Brain pericyte (primary cell): ENCODE measurements at regions not wholly inside any gene's neighbourhood (a gene's known extent, or its start where the extent isn't known, plus 50 kb on each side); places are given as distances from the start of the nearest gene placed in this dataset.

Source experiments
- DNase-seq: peaks from one replicate; pipeline ENCODE4 v3.0.0-alpha.2; 2012; ENCODE audit warnings: low read depth, low spot score

DNA sequence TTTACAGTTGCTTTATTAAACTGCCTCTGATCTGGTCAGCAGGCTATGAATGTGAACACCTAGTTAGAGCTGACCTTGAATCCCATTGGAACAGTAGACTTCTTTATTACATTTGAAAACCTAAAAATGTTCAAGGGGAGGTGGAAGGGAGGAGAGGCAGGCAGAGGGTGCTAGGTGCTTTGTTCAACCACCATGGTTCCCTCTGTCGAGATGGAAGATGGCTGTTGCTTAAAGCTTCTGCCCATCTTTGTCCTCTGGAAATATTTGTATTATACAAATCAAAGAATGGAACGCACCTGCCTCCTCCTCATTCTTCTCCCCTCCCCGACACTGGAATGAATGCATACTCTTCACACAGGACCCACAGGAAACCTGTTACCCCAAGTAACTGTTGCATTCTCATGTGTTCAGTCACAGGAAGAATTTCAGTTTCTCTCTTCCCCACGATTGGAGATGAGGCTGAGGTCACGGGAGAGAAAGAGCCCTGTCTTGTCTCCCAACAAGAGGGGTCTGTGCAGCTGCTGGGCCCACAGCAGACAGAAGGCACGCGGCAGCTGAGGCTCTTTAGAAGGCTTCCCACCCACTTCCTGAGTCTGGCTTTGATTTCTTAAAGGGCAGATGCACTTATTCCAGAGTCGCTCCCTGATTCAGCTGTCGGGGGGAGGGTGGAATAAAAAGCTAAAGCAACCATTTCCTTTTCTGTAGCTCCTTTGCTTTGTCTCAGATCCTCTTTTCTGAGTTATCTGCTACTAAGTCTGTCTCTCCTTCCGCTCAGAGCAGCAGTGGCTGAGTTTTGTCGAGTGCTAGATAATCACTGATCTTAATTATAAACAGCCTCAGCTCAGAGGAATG lies 217.9 kb upstream of the BTG1 start:
- no peak for DNase-seq

GRCh38 chr12:92362785-92363184 lies 217.1 kb upstream of the BTG1 start:
- no peak for DNase-seq

DNA sequence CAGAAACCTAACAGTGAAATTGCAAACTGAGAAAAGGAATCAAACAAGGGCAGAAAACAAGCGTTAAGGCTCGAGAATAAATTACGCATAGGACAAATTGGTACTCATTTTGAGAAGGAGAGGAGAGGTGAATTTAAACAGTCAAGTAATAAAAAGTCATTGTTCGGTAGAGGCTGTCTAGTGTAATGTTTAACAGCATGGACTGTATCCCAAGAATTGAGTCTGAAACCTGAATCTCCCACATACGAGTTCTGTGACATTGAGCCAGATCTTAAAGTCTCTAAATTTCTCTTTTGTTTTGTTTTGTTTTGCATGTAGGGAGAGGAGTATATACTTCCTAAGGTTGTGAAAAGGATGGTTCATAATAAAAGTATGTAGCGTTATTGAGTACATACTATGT lies 216.5 kb upstream of the BTG1 start:
- no peak for DNase-seq

- DNase-seq, result no peak
These were observed 214.9 kb upstream of the BTG1 start for GRCh38 chr12:92360543-92360942.

GRCh38 chr12:92359581-92360209 lies 214.0 kb upstream of the BTG1 start:
- no peak for DNase-seq

GRCh38 chr12:92357584-92358261 lies 212.1 kb upstream of the BTG1 start:
- no peak for DNase-seq

DNA sequence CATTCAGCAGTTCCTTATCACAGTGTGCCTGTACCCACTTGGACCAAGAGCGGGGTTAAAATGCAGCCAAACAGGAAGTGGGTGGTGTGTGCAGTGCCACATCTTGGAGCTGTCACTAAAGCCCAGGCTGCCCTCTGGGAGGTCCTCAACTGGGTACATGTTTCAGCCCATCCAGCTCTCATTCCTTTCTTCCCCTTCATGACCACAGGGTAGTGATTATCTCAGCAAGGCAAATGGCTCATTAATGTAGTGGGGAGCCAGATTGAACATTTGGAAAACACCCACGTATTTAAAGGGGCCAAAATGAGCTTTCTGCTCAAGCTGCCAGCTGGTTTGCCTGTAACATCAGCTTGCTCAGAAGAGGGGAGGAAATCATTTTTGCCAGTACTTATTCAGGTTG lies 210.8 kb upstream of the BTG1 start:
- no peak for DNase-seq

DNA sequence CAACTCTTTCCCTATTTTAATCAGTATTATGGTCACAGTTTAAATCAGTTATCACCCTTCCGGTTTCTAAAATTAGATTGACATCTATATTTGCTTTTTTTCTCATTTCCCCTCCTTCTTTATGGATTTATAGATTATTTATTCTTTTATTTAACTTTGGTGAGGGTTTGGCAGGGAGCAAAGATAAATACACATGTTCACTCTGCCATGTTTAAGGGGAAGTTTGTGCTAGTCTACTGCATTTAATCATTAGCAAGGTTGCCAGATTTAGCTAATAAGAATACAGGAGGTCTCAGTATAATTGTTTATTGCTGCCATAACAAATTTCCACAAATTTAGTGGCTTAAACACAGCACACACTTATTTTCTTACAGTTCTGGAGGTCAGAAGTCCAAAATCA lies 204.0 kb upstream of the BTG1 start:
- no peak for DNase-seq

- DNase-seq, result no peak
These were observed 196.9 kb upstream of the BTG1 start for GRCh38 chr12:92342574-92342973.

- DNase-seq, result no peak
These were observed 195.5 kb upstream of the BTG1 start for GRCh38 chr12:92341065-92341668.

DNA sequence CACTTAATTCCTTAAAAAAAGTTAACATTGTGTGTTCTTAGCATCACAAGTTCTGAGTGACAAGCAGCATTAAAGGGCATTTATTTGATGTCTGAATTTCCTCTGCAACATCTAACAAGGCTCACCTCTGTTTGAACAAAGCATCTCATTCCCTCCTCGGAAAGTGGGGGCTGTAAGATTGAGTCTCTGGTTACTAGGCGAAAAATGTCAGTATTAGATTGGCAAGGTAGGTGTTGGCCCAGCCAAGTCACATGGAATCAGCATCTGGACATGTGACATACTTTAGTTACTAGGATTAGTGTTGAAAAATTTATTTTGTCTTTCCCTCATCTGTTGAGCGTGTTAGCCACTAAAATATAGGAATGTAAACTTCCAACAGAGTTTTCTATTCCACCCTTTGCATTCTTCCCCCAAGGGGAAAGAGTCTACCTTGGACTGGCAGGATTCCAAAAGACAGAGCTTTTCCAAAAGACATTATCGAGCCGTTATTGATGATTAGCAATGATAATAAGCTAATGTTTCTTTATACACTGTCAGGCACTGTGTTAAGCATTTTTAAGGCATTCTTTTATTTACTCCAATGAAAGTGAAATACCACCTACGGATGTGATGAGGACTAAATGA lies 194.9 kb upstream of the BTG1 start:
- DNase-seq, result no peak

- DNase-seq, result no peak
These were observed 194.4 kb upstream of the BTG1 start for GRCh38 chr12:92340003-92340402.

- DNase-seq, result no peak
These were observed 193.7 kb upstream of the BTG1 start for GRCh38 chr12:92339198-92339821.

- DNase-seq, result no peak
These were observed 193.0 kb upstream of the BTG1 start for GRCh38 chr12:92338671-92339070.

DNA sequence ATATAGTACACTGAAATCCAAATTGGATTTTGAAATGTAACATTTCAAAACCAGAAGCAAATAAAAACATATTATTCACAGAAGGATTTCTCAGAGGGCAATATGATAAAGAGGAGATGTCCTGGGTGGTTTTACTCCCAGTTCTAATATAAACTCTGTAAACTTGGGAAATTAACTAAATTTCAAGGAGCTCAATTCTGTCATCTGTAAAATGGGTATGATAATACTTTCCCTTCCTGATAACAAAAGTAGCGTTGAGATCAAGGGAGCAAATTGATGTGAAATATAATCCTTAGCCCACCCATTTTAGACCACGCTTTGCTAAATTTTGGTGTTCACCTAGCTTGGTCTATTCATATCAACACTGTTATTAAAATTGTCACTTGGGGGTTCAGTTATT lies 192.5 kb upstream of the BTG1 start:
- no peak for DNase-seq

GRCh38 chr12:92337128-92337527 lies 191.5 kb upstream of the BTG1 start:
- no peak for DNase-seq

GRCh38 chr12:92336641-92337040 lies 191.0 kb upstream of the BTG1 start:
- no peak for DNase-seq

DNA sequence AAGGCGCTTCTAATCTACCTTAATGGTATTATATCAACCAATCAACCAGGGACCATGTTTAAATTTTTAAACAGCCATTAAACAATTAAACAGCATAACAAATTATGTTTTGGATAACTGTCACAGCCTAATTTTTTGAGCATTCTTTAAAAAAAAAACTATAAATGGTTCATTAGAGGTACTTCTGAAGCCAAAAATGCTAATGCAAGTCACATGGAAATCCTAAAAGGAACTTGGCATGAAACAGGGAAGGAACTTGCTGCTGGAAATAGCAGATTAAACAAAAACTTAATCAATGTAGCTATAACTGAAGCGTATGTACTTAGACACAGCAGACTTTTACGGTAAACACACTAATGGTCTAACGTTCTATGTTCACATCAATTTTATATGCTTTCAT lies 190.2 kb upstream of the BTG1 start:
- no peak for DNase-seq

GRCh38 chr12:92334552-92334951 lies 188.9 kb upstream of the BTG1 start:
- no peak for DNase-seq

GRCh38 chr12:92332552-92332951 lies 186.9 kb upstream of the BTG1 start:
- no peak for DNase-seq

DNA sequence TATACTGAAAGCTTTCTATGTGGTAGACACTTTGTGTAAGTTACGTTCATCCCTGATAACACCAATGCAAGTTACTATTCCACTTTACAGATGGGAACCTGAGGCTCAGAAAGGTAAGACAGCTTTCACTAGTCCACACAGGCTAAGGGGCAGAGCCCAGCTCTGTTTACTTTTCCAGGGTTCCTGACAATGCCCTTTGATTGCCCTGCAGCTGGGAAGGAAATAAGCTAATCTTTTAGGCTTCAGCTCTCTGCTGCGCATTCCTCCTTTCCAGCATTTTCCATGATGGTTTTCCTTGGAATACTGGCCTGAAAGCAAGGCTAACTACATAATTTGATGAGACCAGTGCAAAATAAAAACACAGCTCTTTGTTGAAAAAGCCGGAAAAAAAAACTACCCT lies 185.7 kb upstream of the BTG1 start:
- no peak for DNase-seq
